Thymus (tissue), 11 donors: ENCODE measurements at regions not wholly inside any gene's neighbourhood (a gene's known extent, or its start where the extent isn't known, plus 50 kb on each side); places are given as distances from the start of the nearest gene placed in this dataset.

Source experiments
- DNase-seq, 9 donors: peaks; one replicate each; pipeline ENCODE4 v3.0.0-alpha.2; 2013; ENCODE audit warnings: low spot score in 9 of 9, low read depth in 6 of 9, missing footprints in 1 of 9
- H3K27ac ChIP-seq, 2 donors: one replicate each; pipeline ENCODE4 v1.5.1; 2013; ENCODE audit warnings: control low read depth in 1 of 2, low read depth in 1 of 2, low read length in 1 of 2, mild to moderate bottlenecking in 1 of 2, moderate library complexity in 1 of 2
- H3K27me3 ChIP-seq, 2 donors: one replicate each; pipeline ENCODE4 v1.5.1; 2013; ENCODE audit warnings: low read length in 1 of 2; ENCODE audit not compliant: control insufficient read depth in 2 of 2, insufficient read depth in 1 of 2
- H3K36me3 ChIP-seq, 2 donors: one replicate each; pipeline ENCODE4 v1.5.1; 2013; ENCODE audit warnings: low read length in 1 of 2, mild to moderate bottlenecking in 1 of 2, moderate library complexity in 1 of 2; ENCODE audit not compliant: control insufficient read depth in 2 of 2, insufficient read depth in 2 of 2
- H3K4me1 ChIP-seq, 2 donors: one replicate each; pipeline ENCODE4 v1.5.1; 2013; ENCODE audit warnings: low read length in 2 of 2; ENCODE audit not compliant: control insufficient read depth in 2 of 2, insufficient read depth in 2 of 2
- H3K4me3 ChIP-seq, 2 donors: one replicate each; pipeline ENCODE4 v1.5.1; 2013; ENCODE audit warnings: low read length in 2 of 2, control low read depth in 1 of 2, mild to moderate bottlenecking in 1 of 2
- H3K9me3 ChIP-seq, 2 donors: one replicate each; pipeline ENCODE4 v1.5.1; 2013; ENCODE audit warnings: low read length in 1 of 2, mild to moderate bottlenecking in 1 of 2; ENCODE audit not compliant: control insufficient read depth in 2 of 2, insufficient read depth in 1 of 2
- WGBS: extraction: QIAGEN DNeasy Blood & Tissue Kit; methylation state at CpG from one replicate; pipeline ENCODE4 v1.1.7; 2013; 5-methylcytosine and 5-hydroxymethylcytosine counted together
- donor health status: healthy.

- WGBS: 95% methylated on average over 12 of the region's 12 CpGs
- Histone ChIP-seq H3K27ac (no peak overlapping the region), H3K9me3 (peaks cover 0 to 12% of the 10 kb centered on the region in 2 donors), H3K36me3 (no peaks in the 10 kb centered on the region), H3K4me1 (no peaks in the 10 kb centered on the region), H3K27me3 (no peaks in the 10 kb centered on the region), H3K4me3 (no peak overlapping the region)
- no peak for DNase-seq
Measured at GRCh38 chr17:77019893-77020379, 120.8 kb upstream of the SEC14L1 start.

- Histone ChIP-seq H3K27ac (no peak overlapping the region), H3K27me3 (no peaks in the 10 kb centered on the region), H3K4me3 (no peak overlapping the region), H3K4me1 (no peaks in the 10 kb centered on the region), H3K9me3 (peaks cover 0 to 12% of the 10 kb centered on the region in 2 donors), H3K36me3 (no peaks in the 10 kb centered on the region)
- DNase-seq: no peak
- WGBS: 86% methylated on average over 1 of the region's 1 CpG
Measured at GRCh38 chr17:77020973-77021372, 119.8 kb upstream of the SEC14L1 start.

- Histone ChIP-seq H3K27ac (no peak overlapping the region), H3K36me3 (no peaks in the 10 kb centered on the region), H3K27me3 (no peaks in the 10 kb centered on the region), H3K4me1 (no peaks in the 10 kb centered on the region), H3K4me3 (no peak overlapping the region), H3K9me3 (peaks cover 0 to 17% of the 10 kb centered on the region in 2 donors)
- DNase-seq: no peak
- WGBS: 95% methylated on average over 2 of the region's 2 CpGs
Measured at GRCh38 chr17:77022766-77023165, 118.0 kb upstream of the SEC14L1 start.

GRCh38 chr17:77025781-77026180 lies 115.0 kb upstream of the SEC14L1 start:
- no peaks in the 10 kb centered on the region for H3K4me1 ChIP-seq
- no peak overlapping the region for H3K4me3 ChIP-seq
- no peaks in the 10 kb centered on the region for H3K27me3 ChIP-seq
- H3K27ac ChIP-seq: no peak overlapping the region
- WGBS: 95% methylated on average over 2 of the region's 2 CpGs
- H3K9me3 ChIP-seq: peaks cover 0 to 14% of the 10 kb centered on the region in 2 donors
- no peak for DNase-seq
- H3K36me3 ChIP-seq: no peaks in the 10 kb centered on the region

GRCh38 chr17:77027271-77027889 lies 113.4 kb upstream of the SEC14L1 start:
- Histone ChIP-seq H3K27me3 (no peaks in the 10 kb centered on the region), H3K27ac (no peak overlapping the region), H3K4me1 (no peaks in the 10 kb centered on the region), H3K36me3 (no peaks in the 10 kb centered on the region), H3K4me3 (no peak overlapping the region), H3K9me3 (peaks cover 0 to 19% of the 10 kb centered on the region in 2 donors)
- DNase-seq: no peak
- WGBS: 95% methylated on average over 3 of the region's 3 CpGs

- 97% methylated on average over 8 of the region's 8 CpGs for WGBS
- Histone ChIP-seq H3K36me3 (no peaks in the 10 kb centered on the region), H3K4me3 (no peak overlapping the region), H3K9me3 (peaks cover 0 to 18% of the 10 kb centered on the region in 2 donors), H3K27ac (no peak overlapping the region), H3K4me1 (peaks cover under 1% of the 10 kb centered on the region in 2 donors), H3K27me3 (no peaks in the 10 kb centered on the region)
- no peak for DNase-seq
Measured at GRCh38 chr17:77028900-77029299, 111.9 kb upstream of the SEC14L1 start.

- H3K27me3 ChIP-seq: peaks cover 4 to 31% of the 10 kb centered on the region in 2 donors
Measured at GRCh38 chr17:77032929-77033328, 107.8 kb upstream of the SEC14L1 start.

GRCh38 chr17:77033892-77034404 lies 106.8 kb upstream of the SEC14L1 start:
- Histone ChIP-seq H3K36me3 (no peaks in the 10 kb centered on the region), H3K9me3 (peaks cover 0 to 19% of the 10 kb centered on the region in 2 donors), H3K27ac (no peak overlapping the region), H3K4me3 (no peak overlapping the region), H3K27me3 (peaks cover 4 to 35% of the 10 kb centered on the region in 2 donors), H3K4me1 (peaks cover 4 to 6% of the 10 kb centered on the region in 2 donors)
- no peak for DNase-seq
- 89% methylated on average over 13 of the region's 13 CpGs for WGBS

More at GRCh38 chr17:77032929-77033328, 107.8 kb upstream of the SEC14L1 start:
- WGBS: 97% methylated on average over 4 of the region's 4 CpGs
- no peak for DNase-seq
- Histone ChIP-seq H3K27ac (no peak overlapping the region), H3K4me3 (no peak overlapping the region), H3K9me3 (peaks cover 0 to 19% of the 10 kb centered on the region in 2 donors), H3K4me1 (peaks cover 4 to 6% of the 10 kb centered on the region in 2 donors), H3K36me3 (no peaks in the 10 kb centered on the region)

- Histone ChIP-seq H3K27me3 (peaks cover 4 to 35% of the 10 kb centered on the region in 2 donors), H3K36me3 (no peaks in the 10 kb centered on the region)
Measured at GRCh38 chr17:77034677-77035424, 105.9 kb upstream of the SEC14L1 start.

More at GRCh38 chr17:77034677-77035424, 105.9 kb upstream of the SEC14L1 start:
- Histone ChIP-seq H3K4me3 (no peak overlapping the region), H3K27ac (no peak overlapping the region), H3K9me3 (peaks cover 0 to 19% of the 10 kb centered on the region in 2 donors), H3K4me1 (peaks cover 4 to 6% of the 10 kb centered on the region in 2 donors)
- no peak for DNase-seq
- WGBS: 89% methylated on average over 16 of the region's 16 CpGs
